B cell (primary cell): ENCODE measurements at regions not wholly inside any gene's neighbourhood (a gene's known extent, or its start where the extent isn't known, plus 50 kb on each side); places are given as distances from the start of the nearest gene placed in this dataset.

ENCODE experiments used
- ATAC-seq: fragments of 200-7000 bp; cut with Tn5 transposase; one replicate; pipeline ENCODE4 v1.10.0; 2021; ENCODE audit warnings: low read depth, mild to moderate bottlenecking, moderate number of reproducible peaks, moderate library complexity
- CTCF ChIA-PET: fragments of 350-600 bp; sonication (Branson Sonifier 250); formaldehyde crosslinking; loops from one replicate; lab custom pipeline; 2021; ENCODE audit warnings: antibody characterized with exemption, inconsistent platforms; lab: Charles Lee
- POLR2A ChIA-PET: fragments of 350-600 bp; sonication (Branson Sonifier 250); formaldehyde crosslinking; loops from one replicate; lab custom pipeline; 2021; ENCODE audit warnings: antibody characterized with exemption; lab: Charles Lee
- DNase-seq: peaks from one replicate; pipeline ENCODE4 v3.0.0; 2013
- H2AFZ ChIP-seq: 2 replicates; pipeline ENCODE4 v1.6.1; 2012; ENCODE audit warnings: mild to moderate bottlenecking, low read depth, low read length; ENCODE audit not compliant: insufficient read depth, poor library complexity, severe bottlenecking
- H3K27ac ChIP-seq, 2 donors: 1 replicate in 1 of 2; 2 replicates in 1 of 2; pipeline ENCODE4 v1.5.1; 2012 to 2013; ENCODE audit warnings: low read length in 2 of 2, mild to moderate bottlenecking in 2 of 2, moderate library complexity in 1 of 2
- H3K27me3 ChIP-seq, 4 experiments: fragments of 200-600 bp in 1 of 4; sonication (generic) in 1 of 4; replicated peaks in 1 of 4; 1 replicate in 2 of 4; 2 replicates in 2 of 4; pipeline versions ENCODE4 v1.6.1 to v1.7.0; 2013 to 2016; ENCODE audit warnings: low read length in 3 of 4, mild to moderate bottlenecking in 2 of 4, mixed read lengths in 1 of 4, moderate library complexity in 1 of 4; ENCODE audit not compliant: insufficient read depth in 4 of 4, control insufficient read depth in 3 of 4; ENCODE audit errors: control extremely low read depth in 1 of 4
- H3K36me3 ChIP-seq, 2 experiments: replicated peaks in 1 of 2; 1 replicate in 1 of 2; 2 replicates in 1 of 2; pipeline versions ENCODE4 v1.6.1 to v1.7.1; 2013; ENCODE audit warnings: low read length in 1 of 2; ENCODE audit not compliant: insufficient read depth in 2 of 2, control insufficient read depth in 1 of 2; ENCODE audit errors: control extremely low read depth in 1 of 2, extremely low read depth in 1 of 2
- H3K4me1 ChIP-seq, 2 donors: fragments of 200-600 bp in 1 of 2; sonication (generic) in 1 of 2; 1 replicate in 1 of 2; 2 replicates in 1 of 2; pipeline versions ENCODE4 v1.5.1 to v1.6.1; 2013 to 2017; ENCODE audit warnings: low read length in 2 of 2; ENCODE audit not compliant: control insufficient read depth in 2 of 2, insufficient read depth in 2 of 2
- H3K4me2 ChIP-seq: replicated peaks from 2 replicates; pipeline ENCODE3; 2012; ENCODE audit warnings: mild to moderate bottlenecking, low read depth, low read length; ENCODE audit not compliant: poor library complexity, severe bottlenecking
- H3K4me3 ChIP-seq, 5 experiments: fragments of 200-600 bp in 1 of 5; sonication (generic) in 1 of 5; 1 replicate in 3 of 5; 2 replicates in 2 of 5; pipeline versions ENCODE4 v1.5.1 to v1.7.0; 2011 to 2016; ENCODE audit warnings: low read length in 4 of 5, mild to moderate bottlenecking in 4 of 5, low read depth in 2 of 5, control low read depth in 1 of 5, moderate library complexity in 1 of 5; ENCODE audit not compliant: insufficient read depth in 1 of 5; ENCODE audit errors: control extremely low read depth in 1 of 5, extremely low read depth in 1 of 5
- H3K79me2 ChIP-seq: fragments of 200-600 bp; sonication (generic); one replicate; pipeline ENCODE4 v1.6.0; 2016; ENCODE audit warnings: low read length; ENCODE audit not compliant: control insufficient read depth, insufficient read depth
- H3K9ac ChIP-seq: fragments of 200-600 bp; sonication (generic); 2 replicates; pipeline ENCODE4 v1.6.1; 2017; ENCODE audit warnings: mild to moderate bottlenecking, low read length, moderate library complexity
- H3K9me3 ChIP-seq, 3 donors: one replicate each; pipeline versions ENCODE4 v1.6.1 to v1.7.1; 2013; ENCODE audit warnings: low read length in 2 of 3; ENCODE audit not compliant: control insufficient read depth in 2 of 3, insufficient read depth in 1 of 3; ENCODE audit errors: control extremely low read depth in 1 of 3
- H4K20me1 ChIP-seq: 2 replicates; pipeline ENCODE4 v1.6.0; 2012; ENCODE audit warnings: mild to moderate bottlenecking, low read length; ENCODE audit not compliant: insufficient read depth, control insufficient read depth, poor library complexity, severe bottlenecking
- H3K27ac Mint-ChIP-seq: one replicate; pipeline ENCODE4 v1.8.0; 2021; ENCODE audit warnings: mixed read lengths
- H3K27me3 Mint-ChIP-seq: one replicate; pipeline ENCODE4 v1.8.0; 2021; ENCODE audit warnings: mixed read lengths
- H3K4me1 Mint-ChIP-seq: one replicate; pipeline ENCODE4 v1.8.0; 2021; ENCODE audit warnings: mixed read lengths
- H3K4me3 Mint-ChIP-seq: one replicate; pipeline ENCODE4 v1.8.0; 2021; ENCODE audit warnings: mixed read lengths
- H3K9me3 Mint-ChIP-seq: one replicate; pipeline ENCODE4 v1.8.0; 2022; ENCODE audit warnings: mixed read lengths; ENCODE audit not compliant: insufficient read depth
- EZH2 ChIP-seq: IDR thresholded peaks from 2 replicates; pipeline ENCODE4 v1.6.1; 2012; ENCODE audit warnings: borderline replicate concordance, low read depth, mild to moderate bottlenecking, moderate library complexity, low read length; ENCODE audit not compliant: insufficient read depth, poor library complexity, severe bottlenecking
- WGBS: methylation state at CpG from one replicate; pipeline ENCODE4 v1.1.5; 2013; ENCODE audit warnings: missing lambda C conversion rate; ENCODE audit not compliant: insufficient coverage; 5-methylcytosine and 5-hydroxymethylcytosine counted together
- intact Hi-C: fragments of 100-400 bp; cut with micrococcal nuclease; formaldehyde crosslinking; loops from one replicate; pipeline ENCODE4 v1.10.0; 2022
- TF ChIP-seq, protein P1 (sequence below): fragments of 200-600 bp; IDR thresholded peaks from one replicate; pipeline ENCODE4 v1.8.0; 2022; ENCODE audit warnings: antibody characterized with exemption, mild to moderate bottlenecking

DNA sequence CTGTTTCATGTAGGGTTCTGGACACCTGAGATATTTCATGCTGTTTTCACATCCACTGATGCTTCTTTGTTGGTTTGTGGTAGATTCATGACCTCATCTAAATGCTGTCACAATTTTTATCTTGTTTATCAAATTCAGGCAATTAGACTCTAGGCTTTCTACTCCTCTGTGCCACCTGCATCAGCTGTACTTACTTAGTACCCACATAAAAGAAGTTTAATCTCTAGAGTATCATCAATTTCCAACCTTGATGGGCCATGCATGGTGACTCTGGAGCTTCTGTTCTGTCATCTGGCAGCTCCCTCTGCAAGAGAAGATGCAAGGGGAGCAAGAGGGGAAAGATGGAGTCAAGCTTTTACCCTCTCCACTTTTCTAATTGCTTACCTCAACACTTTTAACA lies 195.9 kb upstream of the VWC2 start:
- H3K4me3 ChIP-seq: no peak overlapping the region
- H2AFZ ChIP-seq: no peak overlapping the region
- H3K4me1 ChIP-seq: no peaks in the 10 kb centered on the region
- TF ChIP-seq EZH2: no peak
- TF ChIP-seq, protein P1, sequence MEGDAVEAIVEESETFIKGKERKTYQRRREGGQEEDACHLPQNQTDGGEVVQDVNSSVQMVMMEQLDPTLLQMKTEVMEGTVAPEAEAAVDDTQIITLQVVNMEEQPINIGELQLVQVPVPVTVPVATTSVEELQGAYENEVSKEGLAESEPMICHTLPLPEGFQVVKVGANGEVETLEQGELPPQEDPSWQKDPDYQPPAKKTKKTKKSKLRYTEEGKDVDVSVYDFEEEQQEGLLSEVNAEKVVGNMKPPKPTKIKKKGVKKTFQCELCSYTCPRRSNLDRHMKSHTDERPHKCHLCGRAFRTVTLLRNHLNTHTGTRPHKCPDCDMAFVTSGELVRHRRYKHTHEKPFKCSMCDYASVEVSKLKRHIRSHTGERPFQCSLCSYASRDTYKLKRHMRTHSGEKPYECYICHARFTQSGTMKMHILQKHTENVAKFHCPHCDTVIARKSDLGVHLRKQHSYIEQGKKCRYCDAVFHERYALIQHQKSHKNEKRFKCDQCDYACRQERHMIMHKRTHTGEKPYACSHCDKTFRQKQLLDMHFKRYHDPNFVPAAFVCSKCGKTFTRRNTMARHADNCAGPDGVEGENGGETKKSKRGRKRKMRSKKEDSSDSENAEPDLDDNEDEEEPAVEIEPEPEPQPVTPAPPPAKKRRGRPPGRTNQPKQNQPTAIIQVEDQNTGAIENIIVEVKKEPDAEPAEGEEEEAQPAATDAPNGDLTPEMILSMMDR: no peak
- H3K4me2 ChIP-seq: no peak overlapping the region
- ChIA-PET CTCF (no interaction called here), POLR2A (no interaction called here)
- H3K9ac ChIP-seq: no peak overlapping the region
- intact Hi-C loops: no loop called here
- DNase-seq (no peak), ATAC-seq (no peak)
- H3K27me3 ChIP-seq: no peaks in the 10 kb centered on the region
- no peak overlapping the region for H3K4me3 Mint-ChIP-seq
- H3K36me3 ChIP-seq: no peaks in the 10 kb centered on the region
- H3K79me2 ChIP-seq: no peaks in the 10 kb centered on the region
- no peak overlapping the region for H3K27ac Mint-ChIP-seq
- H3K27ac ChIP-seq: no peak overlapping the region
- H3K4me1 Mint-ChIP-seq: no peaks in the 10 kb centered on the region
- no peaks in the 10 kb centered on the region for H3K9me3 Mint-ChIP-seq
- H3K9me3 ChIP-seq: peaks cover 0 to 7% (median 0%) of the 10 kb centered on the region in 3 donors
- H4K20me1 ChIP-seq: no peaks in the 10 kb centered on the region
- no peaks in the 10 kb centered on the region for H3K27me3 Mint-ChIP-seq

DNA sequence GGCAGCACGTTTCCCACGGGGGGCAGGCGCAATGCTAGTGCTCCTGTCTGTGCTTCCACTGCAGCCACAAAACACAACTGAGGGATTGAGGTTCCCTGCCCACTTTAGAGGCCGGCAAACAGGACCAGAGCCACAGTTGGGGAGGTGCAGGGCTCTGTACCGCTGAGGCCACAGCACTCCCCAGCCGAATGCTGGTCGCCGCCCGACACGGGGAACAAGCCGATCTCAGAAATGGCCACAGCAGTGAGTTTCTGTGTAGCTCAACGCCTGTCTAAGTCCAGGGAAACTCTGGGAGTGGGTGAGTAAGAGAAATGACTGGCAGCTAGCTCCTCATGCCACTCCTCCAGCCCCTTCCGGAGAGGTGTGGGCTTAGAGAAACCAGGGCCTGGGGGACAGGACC lies 194.0 kb upstream of the VWC2 start:
- H3K36me3 ChIP-seq: no peaks in the 10 kb centered on the region
- no peak overlapping the region for H3K9ac ChIP-seq
- Mint-ChIP-seq H3K4me3 (no peak overlapping the region), H3K9me3 (peaks cover 3% of the 10 kb centered on the region), H3K27me3 (no peaks in the 10 kb centered on the region), H3K4me1 (no peaks in the 10 kb centered on the region), H3K27ac (no peak overlapping the region)
- H3K27ac ChIP-seq: no peak overlapping the region
- no peaks in the 10 kb centered on the region for H3K27me3 ChIP-seq
- H3K4me3 ChIP-seq: no peak overlapping the region
- no peak overlapping the region for H3K4me2 ChIP-seq
- ChIA-PET CTCF (no interaction called here), POLR2A (no interaction called here)
- H3K9me3 ChIP-seq: peaks cover 0 to 7% (median 0%) of the 10 kb centered on the region in 3 donors
- WGBS: 100% methylated on average over 8 of the region's 13 CpGs
- ATAC-seq (no peak), DNase-seq (no peak)
- H4K20me1 ChIP-seq: no peaks in the 10 kb centered on the region
- intact Hi-C loops: no loop called here
- no peak overlapping the region for H2AFZ ChIP-seq
- no peaks in the 10 kb centered on the region for H3K79me2 ChIP-seq
- TF ChIP-seq, protein P1: no peak
- no peak for TF ChIP-seq EZH2
- H3K4me1 ChIP-seq: no peaks in the 10 kb centered on the region
